ENCODE measurements at regions not wholly inside any gene's neighbourhood (a gene's known extent, or its start where the extent isn't known, plus 50 kb on each side); places are given as distances from the start of the nearest gene placed in this dataset.

- no peak for DNase-seq
- Histone ChIP-seq H3K27me3 (no peaks in the 10 kb centered on the region), H3K4me3 (no peak overlapping the region), H3K9me3 (no peaks in the 10 kb centered on the region), H3K27ac (no peak overlapping the region), H3K4me1 (no peaks in the 10 kb centered on the region), H3K36me3 (no peaks in the 10 kb centered on the region)
- intact Hi-C loops (cut with DNase I; ENCODE audit: low total_unique reads), result no loop called here
- TF ChIP-seq CTCF (IDR thresholded peaks at IDR 0.05), result no peak
Measured at GRCh38 chr4:125526420-125526819, 211.7 kb downstream of the FAT4 start.

GRCh38 chr4:125527681-125528080, 212.9 kb downstream of the FAT4 start:
- DNase-seq, result no peak
- Histone ChIP-seq H3K36me3 (no peaks in the 10 kb centered on the region), H3K4me3 (no peak overlapping the region), H3K27ac (no peak overlapping the region), H3K9me3 (no peaks in the 10 kb centered on the region), H3K27me3 (no peaks in the 10 kb centered on the region), H3K4me1 (no peaks in the 10 kb centered on the region)
- intact Hi-C loops (cut with DNase I; ENCODE audit: low total_unique reads), result no loop called here
- no peak for TF ChIP-seq CTCF (IDR thresholded peaks at IDR 0.05)

DNA sequence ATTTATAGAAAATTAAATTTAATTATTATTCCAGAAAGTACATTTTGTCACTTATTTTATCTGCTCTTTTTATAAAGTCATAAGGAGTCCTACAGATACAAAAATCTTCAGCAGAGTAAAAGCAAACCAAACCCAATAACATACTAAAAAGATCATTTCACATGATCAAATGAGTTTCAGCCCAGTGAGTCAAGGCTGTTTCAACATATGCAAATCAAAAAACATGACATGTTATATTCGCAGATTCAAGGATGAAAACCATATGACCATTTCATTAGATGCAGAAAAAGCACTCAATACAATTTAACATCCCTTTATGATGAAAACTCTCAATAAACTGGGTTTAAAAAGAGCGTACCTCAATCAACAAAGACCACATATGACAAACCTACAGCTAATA, 214.3 kb downstream of the FAT4 start:
- no peak for TF ChIP-seq CTCF (IDR thresholded peaks at IDR 0.05)
- Histone ChIP-seq H3K4me1 (no peaks in the 10 kb centered on the region), H3K9me3 (no peaks in the 10 kb centered on the region), H3K4me3 (no peak overlapping the region), H3K36me3 (no peaks in the 10 kb centered on the region), H3K27me3 (no peaks in the 10 kb centered on the region), H3K27ac (no peak overlapping the region)
- intact Hi-C loops (cut with DNase I; ENCODE audit: low total_unique reads), result no loop called here
- DNase-seq, result no peak

- H3K27ac ChIP-seq, result no peak overlapping the region
- intact Hi-C loops (cut with DNase I; ENCODE audit: low total_unique reads), result no loop called here
- no peaks in the 10 kb centered on the region for H3K36me3 ChIP-seq
- H3K4me1 ChIP-seq, result no peaks in the 10 kb centered on the region
- no peak for DNase-seq
- no peaks in the 10 kb centered on the region for H3K27me3 ChIP-seq
- no peak for TF ChIP-seq CTCF (IDR thresholded peaks at IDR 0.05)
- peaks cover 0 to 3% (median 0%) of the 10 kb centered on the region in 3 donors for H3K9me3 ChIP-seq
- H3K4me3 ChIP-seq, result no peak overlapping the region
Measured at GRCh38 chr4:125538670-125539069, 223.9 kb downstream of the FAT4 start.

GRCh38 chr4:125539691-125540090, 224.9 kb downstream of the FAT4 start:
- Histone ChIP-seq H3K36me3 (no peaks in the 10 kb centered on the region), H3K4me1 (no peaks in the 10 kb centered on the region), H3K9me3 (peaks cover 0 to 3% (median 0%) of the 10 kb centered on the region in 3 donors), H3K4me3 (no peak overlapping the region), H3K27ac (no peak overlapping the region), H3K27me3 (no peaks in the 10 kb centered on the region)
- TF ChIP-seq CTCF (IDR thresholded peaks at IDR 0.05), result no peak
- no peak for DNase-seq
- intact Hi-C loops (cut with DNase I; ENCODE audit: low total_unique reads), result no loop called here

DNA sequence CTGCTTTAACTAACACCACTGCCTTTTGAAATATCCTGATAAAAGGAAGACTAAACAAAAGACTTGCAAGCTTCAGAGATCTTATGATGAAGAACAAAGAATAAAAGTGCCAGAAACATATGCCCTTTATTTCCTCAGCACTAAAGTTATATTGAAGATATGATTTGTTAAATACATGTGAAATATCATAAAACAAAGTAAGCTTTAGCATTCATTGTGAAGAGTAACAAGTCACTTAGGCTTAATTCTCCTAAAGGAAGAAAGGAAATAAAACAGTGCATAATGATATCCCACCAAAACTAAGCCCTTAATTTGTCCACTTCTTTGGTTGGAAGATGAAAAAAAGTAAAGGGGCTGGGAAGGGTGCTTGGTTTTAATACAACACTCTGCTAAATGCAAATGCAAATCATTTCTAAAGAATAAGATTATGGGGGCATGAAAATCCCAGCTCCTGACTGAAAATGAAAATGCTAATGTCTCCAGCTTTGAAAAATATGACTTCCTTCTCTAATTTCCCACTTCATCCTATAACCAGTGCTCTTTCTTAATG, 227.2 kb downstream of the FAT4 start:
- H3K9me3 ChIP-seq, result peaks cover 0 to 3% (median 0%) of the 10 kb centered on the region in 3 donors
- H3K27me3 ChIP-seq, result no peaks in the 10 kb centered on the region
- H3K27ac ChIP-seq, result no peak overlapping the region
- H3K36me3 ChIP-seq, result no peaks in the 10 kb centered on the region
- no peaks in the 10 kb centered on the region for H3K4me1 ChIP-seq
- TF ChIP-seq CTCF (IDR thresholded peaks at IDR 0.05), result no peak
- H3K4me3 ChIP-seq, result no peak overlapping the region
- intact Hi-C loops (cut with DNase I; ENCODE audit: low total_unique reads), result no loop called here
- no peak for DNase-seq
